ENCODE measurements at regions not wholly inside any gene's neighbourhood (a gene's known extent, or its start where the extent isn't known, plus 50 kb on each side); places are given as distances from the start of the nearest gene placed in this dataset.

- no peak for ATAC-seq
- no peak for DNase-seq
- H3K4me1 ChIP-seq = peaks cover 4% of the 10 kb centered on the region in 2 donors
- TF ChIP-seq CTCF (IDR thresholded peaks at IDR 0.05 in 4 of 5, conservative IDR thresholded peaks at IDR 0.05 in 1 of 5) = no peak
- H3K27ac ChIP-seq = no peak overlapping the region
- H3K36me3 ChIP-seq = no peaks in the 10 kb centered on the region
- in situ Hi-C loops (cut with MboI; ENCODE audit: low sequenced_read_pairs in 4 of 4) (no loop called here), intact Hi-C loops (cut with DNase I; ENCODE audit: low total_unique reads) (no loop called here)
- no peaks in the 10 kb centered on the region for H3K9me3 ChIP-seq
- H3K27me3 ChIP-seq = no peaks in the 10 kb centered on the region
- no peak overlapping the region for H3K4me3 ChIP-seq
Measured at GRCh38 chr1:69409731-69410456, 157.8 kb upstream of the LRRC7 start.

GRCh38 chr1:69410457-69410850 lies 157.3 kb upstream of the LRRC7 start:
- TF ChIP-seq POLR2A (IDR thresholded peaks at IDR 0.05) (no peak), CTCF (IDR thresholded peaks at IDR 0.05 in 4 of 5, conservative IDR thresholded peaks at IDR 0.05 in 1 of 5) (no peak)
- DNase-seq (no peak), ATAC-seq (no peak)
- Histone ChIP-seq H3K36me3 (no peaks in the 10 kb centered on the region), H3K27ac (no peak overlapping the region), H3K27me3 (no peaks in the 10 kb centered on the region), H3K4me1 (peaks cover 4% of the 10 kb centered on the region in 2 donors), H3K9me3 (no peaks in the 10 kb centered on the region), H3K4me3 (no peak overlapping the region)
- intact Hi-C loops (cut with DNase I; ENCODE audit: low total_unique reads) = no loop called here
- in situ Hi-C loops (cut with MboI; ENCODE audit: low sequenced_read_pairs in 4 of 4) = no loop called here

- in situ Hi-C loops (cut with MboI; ENCODE audit: low sequenced_read_pairs in 4 of 4) (no loop called here), intact Hi-C loops (cut with DNase I; ENCODE audit: low total_unique reads) (no loop called here)
- Histone ChIP-seq H3K4me3 (no peak overlapping the region), H3K36me3 (no peaks in the 10 kb centered on the region), H3K9me3 (no peaks in the 10 kb centered on the region), H3K27ac (no peak overlapping the region), H3K27me3 (no peaks in the 10 kb centered on the region), H3K4me1 (peaks cover 4% of the 10 kb centered on the region in 2 donors)
- no peak for ATAC-seq
- no peak for TF ChIP-seq POLR2A (IDR thresholded peaks at IDR 0.05)
- TF ChIP-seq CTCF (IDR thresholded peaks at IDR 0.05 in 4 of 5, conservative IDR thresholded peaks at IDR 0.05 in 1 of 5) = no peak
- DNase-seq = no peak
Measured at GRCh38 chr1:69410893-69411292, 156.8 kb upstream of the LRRC7 start.

GRCh38 chr1:69411617-69412016 lies 156.1 kb upstream of the LRRC7 start:
- intact Hi-C loops (cut with DNase I; ENCODE audit: low total_unique reads) = no loop called here
- in situ Hi-C loops (cut with MboI; ENCODE audit: low sequenced_read_pairs in 4 of 4) = no loop called here

More at GRCh38 chr1:69411617-69412016, 156.1 kb upstream of the LRRC7 start:
- DNase-seq = no peak
- Histone ChIP-seq H3K4me1 (peaks cover 4% of the 10 kb centered on the region in 2 donors), H3K36me3 (no peaks in the 10 kb centered on the region), H3K27ac (no peak overlapping the region), H3K4me3 (no peak overlapping the region), H3K9me3 (no peaks in the 10 kb centered on the region), H3K27me3 (no peaks in the 10 kb centered on the region)
- no peak for TF ChIP-seq CTCF (IDR thresholded peaks at IDR 0.05 in 4 of 5, conservative IDR thresholded peaks at IDR 0.05 in 1 of 5)
- no peak for TF ChIP-seq POLR2A (IDR thresholded peaks at IDR 0.05)
- ATAC-seq = no peak

Measured in gastrocnemius medialis (tissue), 4 donors.